ENCODE measurements at regions not wholly inside any gene's neighbourhood (a gene's known extent, or its start where the extent isn't known, plus 50 kb on each side); places are given as distances from the start of the nearest gene placed in this dataset.

DNA sequence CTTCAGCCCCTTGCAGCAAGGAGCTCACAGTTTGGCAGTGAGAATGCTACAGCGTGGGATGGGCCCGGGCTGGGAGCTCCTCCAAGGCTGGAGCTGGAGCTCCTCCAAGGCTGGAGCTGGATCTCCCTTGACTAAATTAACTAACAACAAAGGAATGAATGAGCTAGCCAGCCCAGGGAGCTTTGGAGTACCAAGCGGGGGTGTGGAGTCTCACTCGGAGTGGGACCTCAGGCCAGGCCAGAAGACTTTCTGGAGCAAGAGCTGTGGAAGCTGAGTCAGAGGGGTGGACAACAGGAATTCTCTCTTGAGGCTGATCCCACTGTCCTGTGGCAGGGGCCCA is 244.7 kb upstream of the HS6ST1 start:
- Histone ChIP-seq H3K4me2 (ENCODE audit: low read depth, low read length) (no peak overlapping the region), H3K36me3 (replicated peaks in 1 of 2; ENCODE audit: control insufficient read depth in 1 of 2, insufficient read depth in 2 of 2, low read length in 2 of 2) (no peaks in the 10 kb centered on the region), H3K79me2 (ENCODE audit: insufficient read depth, low read length) (no peaks in the 10 kb centered on the region), H3K27me3 (ENCODE audit: control insufficient read depth in 1 of 2, insufficient read depth in 2 of 2, low read length in 2 of 2) (peaks cover 0 to 25% of the 10 kb centered on the region in 2 experiments; a peak in 3 of 5 replicates), H3K9ac (ENCODE audit: insufficient read depth, low read depth, low read length) (no peak overlapping the region), H3K27ac (ENCODE audit: extremely low read length, insufficient read depth, low read length) (no peak overlapping the region), H3K4me3 (replicated peaks in 1 of 3; ENCODE audit: insufficient read depth in 1 of 3, low read depth in 2 of 3, low read length in 3 of 3) (no peak overlapping the region), H2AFZ (ENCODE audit: low read length) (no peak overlapping the region), H3K9me3 (ENCODE audit: low read length) (no peaks in the 10 kb centered on the region), H4K20me1 (ENCODE audit: insufficient read depth, low read length) (no peaks in the 10 kb centered on the region), H3K4me1 (ENCODE audit: insufficient read depth, low read length) (no peaks in the 10 kb centered on the region)
- in situ Hi-C loops (cut with HindIII; ENCODE audit: extremely low pct_ligation_motif_present, low pct_unique_long_range_greater_than_20kb) (no loop called here), intact Hi-C loops (cut with micrococcal nuclease; ENCODE audit: unreplicated experiment) (no loop called here)
- CTCF ChIA-PET (ENCODE audit: low intra/inter-chr PET ratio, low total read pairs), result no interaction called here
- FAIRE-seq (no peak), DNase-seq (ENCODE audit: low spot score) (no peak), ATAC-seq (no peak)
- BruUV-seq (replicated peaks), result no TSS peak
- POLR2A ChIA-PET, result no interaction called here
- WGBS (ENCODE audit: low lambda C conversion rate), result 16% methylated on average over 4 of the region's 4 CpGs
- TF ChIP-seq ZMAT5 (CRISPR knock-in tag; IDR thresholded peaks at IDR 0.05; ENCODE audit: borderline replicate concordance, low read depth) (no peak), SUZ12 (IDR thresholded peaks at IDR 0.05; ENCODE audit: low read depth, low read length) (no peak), ATF1 (CRISPR knock-in tag; IDR thresholded peaks at IDR 0.05) (no peak), ZNF746 (CRISPR knock-in tag; IDR thresholded peaks at IDR 0.05) (no peak), NAIF1 (CRISPR knock-in tag; IDR thresholded peaks at IDR 0.05; ENCODE audit: borderline replicate concordance) (no peak), GATAD2A (CRISPR knock-in tag; IDR thresholded peaks at IDR 0.05) (no peak), IKZF1 (IDR thresholded peaks at IDR 0.05) (no peak), WIZ (CRISPR knock-in tag; IDR thresholded peaks at IDR 0.05) (no peak), DMAP1 (CRISPR knock-in tag; IDR thresholded peaks at IDR 0.05) (no peak)
- TF ChIP-seq, protein P1, sequence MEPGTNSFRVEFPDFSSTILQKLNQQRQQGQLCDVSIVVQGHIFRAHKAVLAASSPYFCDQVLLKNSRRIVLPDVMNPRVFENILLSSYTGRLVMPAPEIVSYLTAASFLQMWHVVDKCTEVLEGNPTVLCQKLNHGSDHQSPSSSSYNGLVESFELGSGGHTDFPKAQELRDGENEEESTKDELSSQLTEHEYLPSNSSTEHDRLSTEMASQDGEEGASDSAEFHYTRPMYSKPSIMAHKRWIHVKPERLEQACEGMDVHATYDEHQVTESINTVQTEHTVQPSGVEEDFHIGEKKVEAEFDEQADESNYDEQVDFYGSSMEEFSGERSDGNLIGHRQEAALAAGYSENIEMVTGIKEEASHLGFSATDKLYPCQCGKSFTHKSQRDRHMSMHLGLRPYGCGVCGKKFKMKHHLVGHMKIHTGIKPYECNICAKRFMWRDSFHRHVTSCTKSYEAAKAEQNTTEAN (CRISPR knock-in tag; conservative IDR thresholded peaks at IDR 0.05), result no peak

DNA sequence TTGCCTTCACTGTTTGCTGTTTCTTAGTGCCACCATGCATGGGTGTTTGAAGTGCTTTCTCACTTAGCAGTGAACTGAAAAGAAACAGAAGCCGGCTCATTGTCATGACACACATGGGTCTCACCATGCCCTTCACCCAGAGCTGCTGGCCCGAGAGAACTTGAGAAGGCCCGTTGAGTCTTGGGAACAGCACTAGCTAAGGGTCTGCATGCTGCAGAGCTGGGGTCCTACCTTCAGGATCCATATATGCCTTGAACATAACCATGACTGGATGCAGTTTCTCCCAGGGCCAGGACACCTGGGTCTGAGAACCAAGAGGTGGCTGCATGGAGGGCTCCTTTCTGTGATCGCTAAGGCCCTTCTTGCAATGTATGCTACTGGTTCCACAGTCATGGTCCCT is 245.5 kb upstream of the HS6ST1 start:
- DNase-seq (ENCODE audit: low spot score), result no peak
- ATAC-seq, result no peak
- ChIA-PET CTCF (ENCODE audit: low intra/inter-chr PET ratio, low total read pairs) (no interaction called here), POLR2A (no interaction called here)
- peaks cover 0 to 20% of the 10 kb centered on the region in 2 experiments; a peak in 3 of 5 replicates for H3K27me3 ChIP-seq (ENCODE audit: control insufficient read depth in 1 of 2, insufficient read depth in 2 of 2, low read length in 2 of 2)
- no peaks in the 10 kb centered on the region for H4K20me1 ChIP-seq (ENCODE audit: insufficient read depth, low read length)
- no TSS peak for BruUV-seq (replicated peaks)
- no peak overlapping the region for H3K9ac ChIP-seq (ENCODE audit: insufficient read depth, low read depth, low read length)
- H3K27ac ChIP-seq (ENCODE audit: extremely low read length, insufficient read depth, low read length), result no peak overlapping the region
- H3K79me2 ChIP-seq (ENCODE audit: insufficient read depth, low read length), result no peaks in the 10 kb centered on the region
- H3K9me3 ChIP-seq (ENCODE audit: low read length), result no peaks in the 10 kb centered on the region
- H3K4me1 ChIP-seq (ENCODE audit: insufficient read depth, low read length), result no peaks in the 10 kb centered on the region
- FAIRE-seq, result no peak
- in situ Hi-C loops (cut with HindIII; ENCODE audit: extremely low pct_ligation_motif_present, low pct_unique_long_range_greater_than_20kb) (no loop called here), intact Hi-C loops (cut with micrococcal nuclease; ENCODE audit: unreplicated experiment) (no loop called here)
- H3K4me3 ChIP-seq (replicated peaks in 1 of 3; ENCODE audit: insufficient read depth in 1 of 3, low read depth in 2 of 3, low read length in 3 of 3), result no peak overlapping the region
- TF ChIP-seq ZNF737 (CRISPR knock-in tag; IDR thresholded peaks at IDR 0.05; ENCODE audit: borderline replicate concordance) (no peak), BRCA1 (CRISPR knock-in tag; IDR thresholded peaks at IDR 0.05) (no peak), MLLT10 (CRISPR knock-in tag; IDR thresholded peaks at IDR 0.05) (no peak)
- no peak overlapping the region for H2AFZ ChIP-seq (ENCODE audit: low read length)
- H3K4me2 ChIP-seq (ENCODE audit: low read depth, low read length), result no peak overlapping the region
- no peaks in the 10 kb centered on the region for H3K36me3 ChIP-seq (replicated peaks in 1 of 2; ENCODE audit: control insufficient read depth in 1 of 2, insufficient read depth in 2 of 2, low read length in 2 of 2)
- 33% methylated on average over 4 of the region's 4 CpGs for WGBS (ENCODE audit: low lambda C conversion rate)
